RCC 7860 (cell line): ENCODE measurements at regions not wholly inside any gene's neighbourhood (a gene's known extent, or its start where the extent isn't known, plus 50 kb on each side); places are given as distances from the start of the nearest gene placed in this dataset.
"Not testable (repeated sequence)": the region's sequence is repeated elsewhere in the genome, so short reads cannot be mapped to it uniquely, and the experiment has no call there.

Experiments
- DNase-seq: peaks from one replicate; pipeline ENCODE4 v3.0.0-alpha.2; 2015; ENCODE audit warnings: low spot score
- FAIRE-seq: peaks from 2 replicates; lab custom pipeline; 2012; peaks lifted over from hg19 to GRCh38; lab: Jason Lieb, UNC

DNA sequence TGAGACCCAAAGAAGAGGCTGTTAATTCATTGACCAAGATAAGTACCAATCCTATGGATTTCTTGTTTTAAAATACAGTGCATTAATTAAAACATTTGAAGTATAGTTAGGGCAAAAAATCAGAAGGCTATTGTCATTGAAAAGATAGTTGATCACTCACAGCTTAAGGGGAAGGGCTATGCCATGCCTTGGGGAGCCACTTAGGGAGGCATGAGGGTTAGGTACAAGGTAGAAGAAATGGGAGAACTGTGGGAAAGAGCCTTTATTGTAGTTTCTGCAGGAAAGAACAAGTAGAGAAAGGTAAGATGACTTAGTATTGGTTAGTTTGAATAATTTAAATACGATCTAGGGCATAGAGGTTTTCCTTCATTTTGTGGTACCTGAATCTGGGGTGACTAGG is 1285.5 kb upstream of the TMEFF2 start:
- DNase-seq, result no peak
- no peak for FAIRE-seq

DNA sequence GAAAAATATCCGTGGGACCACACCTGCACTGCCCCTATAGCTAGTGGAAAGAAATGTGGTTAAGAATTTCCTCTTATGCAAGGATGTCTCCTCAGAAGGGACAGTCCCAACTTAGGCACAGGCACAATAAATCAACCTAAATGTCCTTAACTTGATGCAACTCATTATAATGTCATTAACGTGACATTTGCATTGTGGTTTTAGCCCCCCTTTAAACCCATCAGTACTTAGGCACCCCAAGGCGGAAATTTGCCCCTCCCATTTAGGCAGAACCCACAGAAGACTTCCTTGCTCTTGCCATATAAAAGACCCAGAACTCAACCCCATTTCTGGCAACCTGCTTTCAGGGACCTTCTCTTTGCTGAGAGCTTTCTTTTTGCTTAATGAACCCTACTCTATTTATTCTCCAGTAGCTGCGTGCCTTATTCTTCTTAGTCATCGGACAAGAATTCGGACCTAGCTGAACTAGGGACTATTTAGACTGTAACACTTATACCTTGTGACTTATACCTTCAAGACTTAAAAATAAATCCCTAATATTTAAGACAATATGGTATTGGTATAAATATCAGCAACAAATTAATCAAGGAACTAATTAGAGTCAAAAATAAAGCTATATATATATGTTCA is 1281.6 kb upstream of the TMEFF2 start:
- FAIRE-seq, result no peak
- no peak for DNase-seq

DNA sequence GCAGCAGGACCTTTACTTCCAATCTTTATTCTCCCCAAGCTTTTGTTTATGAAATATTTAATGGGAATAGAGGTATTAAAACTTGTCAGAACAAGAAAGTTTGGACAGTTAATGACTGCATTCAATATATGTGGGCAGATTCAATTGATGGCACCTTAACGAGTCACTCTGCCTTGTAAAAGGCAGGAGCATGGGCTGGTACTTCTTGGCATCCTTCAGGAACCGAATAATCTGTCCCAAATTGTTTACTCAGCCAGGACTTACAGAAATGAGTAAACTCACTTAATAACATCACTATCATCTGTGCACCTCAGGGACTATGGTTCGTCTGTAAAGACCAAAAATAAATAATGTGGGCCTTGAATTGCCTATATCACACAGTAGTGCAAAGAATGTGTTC is 1280.3 kb upstream of the TMEFF2 start:
- DNase-seq, result no peak
- no peak for FAIRE-seq

DNA sequence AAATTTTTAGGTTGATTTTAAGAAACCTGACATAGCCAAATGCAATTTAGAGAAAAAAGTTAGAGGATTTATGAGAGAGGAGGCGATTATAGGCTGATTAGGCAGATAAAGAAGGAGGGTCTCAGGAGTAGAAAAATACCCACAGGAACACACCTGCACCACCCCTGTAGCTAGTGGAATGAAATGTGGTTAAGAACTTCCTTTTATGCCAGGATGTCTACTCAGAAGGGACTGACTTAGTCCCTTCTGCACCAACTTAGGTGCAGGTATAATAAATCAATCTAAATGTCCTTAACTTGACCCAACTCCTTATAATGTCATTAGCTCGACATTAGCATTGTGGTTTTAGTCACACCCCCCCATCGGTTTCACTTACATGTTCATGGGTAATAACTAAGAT is 1274.5 kb upstream of the TMEFF2 start:
- FAIRE-seq, result no peak
- DNase-seq, result no peak

DNA sequence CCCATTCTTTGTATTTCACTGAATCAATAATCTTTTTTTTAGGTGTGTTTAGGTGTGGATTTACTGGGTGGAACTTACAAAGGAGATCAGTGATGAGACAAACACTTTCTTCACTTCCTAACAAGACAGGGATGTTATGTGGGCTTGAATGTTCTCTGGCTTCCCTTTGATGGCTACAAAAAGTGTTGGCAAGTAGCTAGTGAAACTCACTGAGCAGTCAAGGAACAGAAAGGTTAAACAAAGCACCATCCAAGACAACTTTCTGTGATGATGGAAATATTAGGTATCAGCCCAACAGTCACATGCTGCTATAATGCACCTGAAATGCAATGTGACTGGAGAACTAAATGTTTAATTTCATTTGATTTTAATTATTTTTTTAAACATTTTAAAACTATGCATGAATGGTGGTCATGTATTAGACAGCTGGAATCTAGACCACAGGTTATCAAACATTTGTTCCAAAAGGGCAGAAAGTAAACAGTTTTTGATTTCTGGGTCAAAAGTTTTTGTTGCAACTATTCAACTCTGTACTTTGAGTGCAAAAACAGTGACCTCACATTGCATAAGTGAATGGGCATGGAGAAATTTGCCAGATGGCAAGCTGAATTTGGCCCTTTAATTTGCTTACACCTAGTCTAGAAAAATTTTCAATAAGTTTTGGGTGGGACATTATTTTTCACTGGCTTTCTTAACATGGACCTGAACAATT is 1272.7 kb upstream of the TMEFF2 start:
- DNase-seq (no peak), FAIRE-seq (no peak)

DNA sequence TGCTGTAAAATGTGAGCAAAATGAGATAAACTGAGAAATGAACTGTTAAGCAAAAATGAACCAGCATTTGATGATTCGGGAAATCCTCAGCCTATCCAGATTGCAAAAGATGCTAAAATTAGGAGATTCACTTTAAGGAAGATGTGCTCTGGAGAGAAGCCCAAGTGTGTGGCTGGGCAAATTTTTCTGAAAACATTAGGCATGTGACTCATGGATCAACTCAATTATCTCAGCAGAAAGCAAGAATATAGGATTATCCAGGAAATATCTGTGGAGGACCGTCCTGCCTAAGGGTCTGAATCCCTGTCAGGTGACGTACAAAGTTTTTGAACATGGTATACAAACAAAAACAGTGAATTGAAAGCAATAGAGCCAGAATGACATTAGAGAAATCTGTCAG is 1268.3 kb upstream of the TMEFF2 start:
- no peak for FAIRE-seq
- no peak for DNase-seq

DNA sequence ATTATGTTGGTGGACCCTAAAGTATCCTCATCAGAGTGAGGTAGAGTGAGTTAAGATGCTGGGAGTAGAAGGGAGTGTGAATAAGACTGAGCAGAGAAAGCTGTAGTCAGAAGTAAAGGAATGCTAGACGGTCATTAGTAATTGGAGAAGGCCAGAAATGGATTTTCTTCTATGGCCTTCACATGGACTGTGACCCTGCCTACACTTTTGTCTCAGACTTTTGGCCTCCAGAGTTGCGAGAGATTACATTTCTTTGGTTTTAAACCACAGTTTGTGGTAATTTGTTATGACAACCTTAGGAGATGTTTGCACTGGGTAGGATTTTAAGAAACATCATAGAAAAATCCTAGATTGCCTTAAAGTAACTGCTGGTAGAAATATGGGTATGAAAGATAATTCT is 1267.7 kb upstream of the TMEFF2 start:
- DNase-seq, result no peak
- no peak for FAIRE-seq

DNA sequence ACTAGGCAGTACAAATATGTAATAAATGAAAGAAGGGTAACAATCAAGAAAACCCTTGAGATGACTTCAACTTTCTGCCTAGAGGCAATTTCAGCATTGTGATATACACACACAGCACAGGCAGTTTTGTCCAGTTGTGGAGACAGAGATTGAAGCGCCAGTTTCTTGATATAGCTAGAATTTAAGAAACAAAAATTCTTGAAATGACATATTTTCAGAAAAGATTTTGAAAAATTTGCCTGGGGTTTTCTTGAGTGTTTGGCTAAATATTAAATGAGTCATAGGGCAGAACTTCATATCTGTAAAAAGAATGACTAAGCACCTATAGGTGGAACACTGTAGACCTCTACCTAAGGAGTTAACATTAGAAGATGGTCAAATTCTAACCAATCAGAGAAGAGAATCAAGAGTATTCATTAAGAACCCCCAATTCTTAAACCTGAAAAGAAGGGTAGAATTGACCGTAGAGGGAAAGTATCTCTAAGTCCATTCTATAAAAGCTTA is 1266.8 kb upstream of the TMEFF2 start:
- FAIRE-seq, result no peak

DNA sequence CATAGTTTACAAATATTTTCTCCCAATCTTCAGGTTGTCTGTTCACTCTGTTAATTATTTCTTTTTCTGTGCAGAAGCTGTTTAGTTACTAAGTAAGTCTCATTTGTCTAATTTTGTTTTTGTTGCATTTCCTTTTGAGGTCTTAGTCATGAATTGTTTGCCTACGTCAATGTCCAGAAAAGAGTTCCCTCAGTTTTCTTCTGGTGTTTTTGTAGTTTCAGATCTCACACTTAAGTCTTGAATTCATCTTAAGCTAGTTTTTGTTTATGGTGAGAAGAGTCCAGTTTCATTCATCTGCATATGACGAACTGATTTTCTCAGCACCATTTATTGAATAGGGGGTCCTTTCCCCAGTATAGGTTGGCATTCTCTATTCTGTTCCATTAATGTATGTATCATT is 1252.2 kb upstream of the TMEFF2 start:
- DNase-seq (no peak), FAIRE-seq (no peak)

More for the DNA sequence above, 1266.8 kb upstream of the TMEFF2 start:
- DNase-seq, result no peak

DNA sequence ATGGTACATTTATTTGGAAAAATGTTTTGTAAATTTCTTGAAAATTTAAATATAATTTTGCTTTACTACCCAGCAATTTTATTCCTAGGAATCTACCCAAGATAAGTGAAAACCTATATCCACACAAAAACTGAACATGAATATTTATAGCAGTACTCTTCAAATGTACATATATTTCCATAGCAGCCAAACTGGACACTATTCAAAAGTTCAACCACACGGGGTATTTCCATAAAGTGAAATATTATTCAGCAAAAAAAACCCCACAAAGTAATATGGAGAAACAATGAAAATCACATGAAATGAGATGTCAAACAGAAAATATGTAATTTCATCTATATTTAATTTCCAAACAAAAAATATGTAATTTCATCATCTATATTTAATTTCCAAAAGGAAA is 1247.6 kb upstream of the TMEFF2 start:
- DNase-seq, result no peak
- FAIRE-seq, result no peak

DNA sequence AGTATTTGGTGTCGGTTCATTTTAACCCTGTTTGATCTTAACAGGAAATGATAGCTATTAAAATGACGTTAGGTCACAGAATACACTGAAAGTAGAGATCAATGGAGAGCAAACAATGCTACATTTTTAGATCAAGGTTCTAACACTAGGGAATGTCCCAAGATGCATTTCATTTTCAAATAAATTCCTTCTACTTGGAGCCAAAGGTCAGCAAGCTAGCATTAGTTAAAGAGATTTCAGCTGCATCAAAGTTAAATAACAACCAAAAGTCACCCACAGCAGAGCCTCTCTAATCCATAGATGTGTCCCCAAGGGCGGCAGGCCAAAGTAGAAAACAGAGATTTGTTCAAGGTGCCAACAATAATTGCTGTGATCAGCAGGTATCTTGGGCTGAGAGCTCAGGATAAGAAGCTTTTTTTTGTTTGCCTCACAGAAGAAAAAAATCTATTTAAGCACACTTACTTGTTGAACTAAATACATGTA is 1233.6 kb upstream of the TMEFF2 start:
- no peak for DNase-seq
- FAIRE-seq, result no peak

DNA sequence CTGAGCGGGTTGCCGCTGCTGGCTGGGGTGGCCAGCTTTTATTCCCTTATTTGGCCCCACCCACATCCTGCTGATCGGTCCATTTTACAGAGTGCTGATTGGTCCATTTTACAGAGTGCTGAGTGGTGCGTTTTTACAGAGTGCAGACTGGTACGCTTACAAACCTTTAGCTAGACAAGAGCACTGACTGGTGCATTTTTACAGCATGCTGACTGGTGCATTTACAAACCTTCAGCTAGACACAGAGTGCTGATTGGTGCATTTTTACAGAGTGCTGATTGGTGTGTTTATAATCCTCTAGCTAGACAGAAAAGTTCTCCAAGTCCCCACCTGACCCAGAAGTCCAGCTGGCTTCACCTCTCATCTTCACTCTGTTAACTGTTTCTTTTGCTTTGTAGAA is 1217.6 kb upstream of the TMEFF2 start:
- not testable (repeated sequence) for FAIRE-seq

DNA sequence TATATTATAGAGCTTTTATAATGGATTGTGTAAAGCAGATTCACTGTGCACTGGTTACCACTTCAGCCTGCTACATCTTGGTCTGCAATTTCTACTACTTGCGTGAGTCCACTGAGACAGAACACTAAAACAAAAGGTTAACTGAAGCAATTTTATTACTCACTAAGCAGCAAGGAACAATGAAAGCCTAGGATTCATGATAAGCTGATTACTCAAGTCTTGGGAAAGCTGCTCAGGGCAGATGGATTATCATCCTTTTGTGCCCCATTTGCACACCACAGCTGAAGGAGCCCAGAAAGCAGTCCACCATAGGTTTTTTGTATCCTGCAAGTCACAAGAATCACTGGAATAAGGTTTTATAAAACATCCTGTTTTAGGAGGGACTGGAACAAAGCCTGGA is 1215.2 kb upstream of the TMEFF2 start:
- no peak for FAIRE-seq
- DNase-seq, result no peak

More for the DNA sequence above, 1217.6 kb upstream of the TMEFF2 start:
- DNase-seq, result not testable (repeated sequence)

DNA sequence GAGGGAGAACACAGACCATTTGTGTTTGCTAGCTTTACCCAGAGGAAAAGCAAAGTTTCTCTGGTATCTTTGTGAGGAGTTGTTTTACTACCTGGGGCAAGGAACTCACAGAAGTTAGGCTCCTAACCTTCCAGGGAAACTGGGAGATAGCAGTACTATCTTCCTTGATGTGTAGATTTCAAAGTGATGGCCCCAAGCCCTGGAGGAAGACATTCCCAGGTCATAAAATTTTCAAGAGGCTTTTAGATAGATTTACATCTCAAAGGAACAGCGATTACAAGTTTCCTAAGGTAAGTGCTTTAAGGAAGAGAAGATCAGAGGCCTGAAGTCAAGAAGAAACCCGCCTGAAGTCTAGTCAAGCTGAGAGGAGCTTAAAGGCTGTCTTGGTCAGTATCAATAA is 1187.8 kb upstream of the TMEFF2 start:
- FAIRE-seq (no peak), DNase-seq (no peak)

DNA sequence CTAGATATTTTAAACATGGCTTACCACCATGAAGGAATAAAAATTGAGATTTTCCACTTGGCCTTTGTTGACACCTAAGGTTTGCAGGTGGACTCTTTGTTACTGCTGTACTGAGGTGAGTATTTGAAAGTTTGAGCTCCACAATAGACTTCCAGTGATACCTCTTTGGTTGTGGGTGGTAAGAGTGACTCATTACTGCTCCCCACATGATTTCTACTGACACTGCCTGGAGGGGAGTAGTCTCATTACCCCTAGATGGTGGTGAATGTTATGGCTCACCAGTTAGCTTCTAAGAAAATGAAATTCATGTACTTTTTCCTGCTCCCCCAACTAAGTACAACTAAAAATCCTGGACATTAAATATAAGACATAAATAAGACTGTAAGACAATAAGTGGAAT is 1183.1 kb upstream of the TMEFF2 start:
- no peak for FAIRE-seq
- no peak for DNase-seq

DNA sequence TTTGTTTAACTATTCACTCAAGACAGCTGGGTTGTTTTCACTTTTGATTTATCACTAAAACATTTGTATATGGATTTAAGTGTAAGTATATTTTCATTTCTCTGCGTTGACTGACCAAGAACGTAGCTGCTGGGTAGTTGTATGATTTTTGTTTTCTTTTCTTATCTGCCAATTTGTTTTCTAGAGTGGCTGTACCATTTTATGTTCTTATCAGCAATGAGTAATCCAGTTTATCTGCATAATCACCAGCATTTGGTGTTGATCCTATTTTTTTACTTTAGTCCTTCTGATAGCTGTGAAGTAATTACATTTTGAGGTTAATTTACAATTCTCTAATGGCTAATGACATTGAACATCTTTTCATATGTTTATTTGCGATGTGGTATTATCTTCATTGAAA is 1178.4 kb upstream of the TMEFF2 start:
- FAIRE-seq, result no peak
- DNase-seq, result no peak

DNA sequence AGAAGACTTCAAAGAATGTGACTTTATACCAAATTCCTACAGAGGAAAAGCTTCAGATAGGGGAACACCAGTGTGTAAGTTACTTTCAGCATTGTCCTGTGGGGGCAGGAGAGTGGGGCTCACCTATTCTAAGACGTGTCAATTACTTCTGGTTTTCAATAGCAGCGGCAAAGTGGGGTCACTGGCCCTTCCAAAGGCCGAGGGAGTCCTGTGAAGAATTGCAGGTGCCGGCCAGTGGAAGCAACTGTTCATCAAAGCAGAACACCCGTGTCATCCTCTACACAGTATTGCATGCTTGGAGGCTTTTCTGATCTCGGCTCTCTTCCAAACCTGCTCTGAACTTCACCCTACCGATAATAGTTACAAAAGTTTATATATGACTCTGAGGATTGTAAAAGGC is 1176.5 kb upstream of the TMEFF2 start:
- DNase-seq (no peak), FAIRE-seq (no peak)

DNA sequence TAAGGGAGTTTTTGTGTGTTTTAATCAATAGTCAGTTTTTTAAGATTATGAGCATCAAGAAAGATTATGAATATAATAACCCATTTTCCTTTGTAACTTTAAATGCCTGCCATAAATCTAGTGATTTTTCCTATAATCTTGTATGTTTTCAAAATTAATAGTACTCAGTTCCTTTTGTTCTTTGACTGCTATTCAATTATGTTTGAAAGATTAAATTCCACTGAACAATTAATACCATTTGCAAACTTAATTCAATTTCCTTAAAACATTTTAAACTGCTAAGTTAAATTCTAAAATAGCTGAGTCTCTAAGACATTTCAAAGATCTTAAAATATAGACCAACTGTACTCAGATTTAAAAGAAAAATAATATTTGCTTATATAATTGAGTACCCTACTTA is 1173.9 kb upstream of the TMEFF2 start:
- FAIRE-seq, result no peak
- no peak for DNase-seq

DNA sequence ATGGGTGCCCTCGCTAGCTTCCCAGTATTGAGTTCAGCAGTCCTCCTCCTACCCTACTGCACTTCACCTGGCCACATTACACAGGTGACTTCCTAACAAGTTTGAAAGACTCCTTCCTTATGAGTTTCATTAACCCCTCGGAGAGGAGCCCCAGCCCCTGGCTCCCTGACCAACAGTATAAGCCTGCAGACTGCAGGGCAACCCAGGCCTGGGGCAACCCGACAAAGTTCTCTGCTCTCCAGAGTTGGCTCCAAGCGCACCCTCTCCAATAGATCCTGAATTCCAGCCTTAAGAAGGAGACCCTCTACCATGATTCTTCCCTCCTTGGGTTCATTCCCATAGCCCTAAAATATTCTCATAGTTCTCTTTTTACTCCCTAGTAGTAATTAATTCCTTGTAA is 1162.8 kb upstream of the TMEFF2 start:
- no peak for FAIRE-seq
- DNase-seq, result no peak

DNA sequence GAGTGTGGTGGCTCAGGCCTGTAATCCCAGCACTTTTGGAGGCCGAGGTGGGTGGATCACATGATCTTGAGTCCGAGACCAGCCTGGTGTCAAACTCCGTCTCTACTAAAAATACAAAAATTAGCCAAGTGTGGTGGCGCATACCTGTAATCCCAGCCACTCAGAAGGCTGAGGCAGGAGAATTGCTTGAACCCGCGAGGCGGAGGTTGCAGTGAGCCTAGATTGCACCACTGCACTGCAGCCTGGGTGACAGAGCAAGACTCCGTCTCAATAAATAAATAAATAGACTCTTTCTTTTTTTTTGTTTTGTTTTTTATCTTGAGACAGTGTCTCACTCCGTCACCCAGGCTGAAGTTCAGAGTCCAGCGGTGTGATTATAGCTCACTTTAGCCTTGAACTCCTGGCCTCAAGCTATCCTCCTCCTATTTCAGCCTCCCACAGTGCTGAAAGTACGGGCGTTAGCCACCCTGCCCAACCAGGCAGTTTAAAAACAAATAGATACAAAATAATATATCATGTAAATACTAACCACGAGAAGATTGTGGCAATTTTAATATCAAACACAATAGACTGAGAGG is 1158.0 kb upstream of the TMEFF2 start:
- FAIRE-seq, DNase-seq: not testable (repeated sequence)

DNA sequence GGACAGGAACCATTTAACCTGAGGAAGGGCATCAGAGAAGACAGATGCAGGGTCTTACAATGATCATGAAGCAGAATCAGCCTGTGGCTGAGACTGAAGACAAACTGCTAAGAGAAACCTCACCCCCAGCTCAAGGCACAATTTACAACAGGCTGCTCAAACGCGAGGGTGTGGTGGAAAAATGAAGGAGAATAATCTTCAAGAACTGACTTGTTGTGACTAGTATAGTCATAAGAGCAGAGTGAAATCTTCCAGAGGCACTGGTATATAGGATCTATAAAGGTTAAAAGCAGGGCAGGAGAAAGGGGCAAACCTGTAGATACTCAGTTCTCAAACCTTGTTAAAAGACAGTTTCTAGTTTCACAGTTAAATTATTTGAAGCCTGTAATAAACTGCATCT is 1155.8 kb upstream of the TMEFF2 start:
- DNase-seq, result no peak
- no peak for FAIRE-seq

DNA sequence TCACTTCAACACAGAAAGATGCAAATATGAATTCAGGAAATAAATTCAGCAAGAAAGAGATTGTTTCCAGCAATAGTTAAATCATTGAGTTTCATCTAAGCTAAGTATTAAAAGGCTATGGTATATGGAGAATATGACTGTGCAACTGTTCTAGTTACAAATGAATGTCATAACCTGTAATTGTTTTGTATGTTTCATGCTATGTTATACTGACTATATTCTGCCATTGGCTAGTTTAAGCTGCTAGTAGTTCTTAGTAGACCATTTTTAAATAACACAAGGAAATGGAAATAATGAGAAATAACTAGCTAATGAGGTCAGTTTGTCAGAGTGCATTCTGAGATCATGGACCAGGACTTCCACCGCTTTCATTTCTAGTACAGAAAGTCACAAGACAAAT is 1154.9 kb upstream of the TMEFF2 start:
- DNase-seq, result no peak
- no peak for FAIRE-seq
